ENCODE measurements at regions not wholly inside any gene's neighbourhood (a gene's known extent, or its start where the extent isn't known, plus 50 kb on each side); places are given as distances from the start of the nearest gene placed in this dataset.

GRCh38 chr4:45865781-45866180 is 258.1 kb downstream of the GABRG1 start:
- H3K9me3 ChIP-seq = no peaks in the 10 kb centered on the region
- H3K4me3 ChIP-seq = no peak overlapping the region
- intact Hi-C loops (cut with DNase I; ENCODE audit: low total_unique reads) = no loop called here
- no peaks in the 10 kb centered on the region for H3K36me3 ChIP-seq
- no peak for TF ChIP-seq POLR2A (IDR thresholded peaks at IDR 0.05)
- TF ChIP-seq POLR2AphosphoS5 (IDR thresholded peaks at IDR 0.05) = no peak
- TF ChIP-seq CTCF (IDR thresholded peaks at IDR 0.05) = no peak
- 67 to 79% (median 68%) methylated on average over 2 of the region's 2 CpGs for WGBS, 5 donors
- H3K27me3 ChIP-seq = no peaks in the 10 kb centered on the region
- H3K27ac ChIP-seq = no peak overlapping the region
- H3K4me1 ChIP-seq = no peaks in the 10 kb centered on the region
- peak in 1 of 2 donors; percentile 2 for DNase-seq

- H3K27me3 ChIP-seq = no peaks in the 10 kb centered on the region
- no peaks in the 10 kb centered on the region for H3K4me1 ChIP-seq
- 67 to 89% (median 85%) methylated on average over 2 of the region's 2 CpGs for WGBS, 5 donors
- DNase-seq = no peak
- H3K27ac ChIP-seq = no peak overlapping the region
- H3K9me3 ChIP-seq = peaks cover 0 to 25% (median 5%) of the 10 kb centered on the region in 4 donors
- no peak for TF ChIP-seq CTCF (IDR thresholded peaks at IDR 0.05)
- no peak for TF ChIP-seq EP300 (IDR thresholded peaks at IDR 0.05)
- no peak for TF ChIP-seq POLR2AphosphoS5 (IDR thresholded peaks at IDR 0.05)
- TF ChIP-seq POLR2A (IDR thresholded peaks at IDR 0.05) = no peak
- H3K36me3 ChIP-seq = no peaks in the 10 kb centered on the region
- no peak overlapping the region for H3K4me3 ChIP-seq
- intact Hi-C loops (cut with DNase I; ENCODE audit: low total_unique reads) = no loop called here
These were observed 268.0 kb downstream of the GABRG1 start for GRCh38 chr4:45855857-45856256.

- H3K4me1 ChIP-seq = no peaks in the 10 kb centered on the region
- H3K9me3 ChIP-seq = no peaks in the 10 kb centered on the region
- WGBS, 5 donors = 88 to 97% (median 96%) methylated on average over 1 of the region's 1 CpG
- no peak overlapping the region for H3K27ac ChIP-seq
- no peak overlapping the region for H3K4me3 ChIP-seq
- intact Hi-C loops (cut with DNase I; ENCODE audit: low total_unique reads) = no loop called here
- no peak for TF ChIP-seq POLR2AphosphoS5 (IDR thresholded peaks at IDR 0.05)
- TF ChIP-seq POLR2A (IDR thresholded peaks at IDR 0.05) = no peak
- TF ChIP-seq CTCF (IDR thresholded peaks at IDR 0.05) = no peak
- no peak for TF ChIP-seq EP300 (IDR thresholded peaks at IDR 0.05)
- DNase-seq = peak in 1 of 2 donors; percentile 7
- no peaks in the 10 kb centered on the region for H3K36me3 ChIP-seq
- no peaks in the 10 kb centered on the region for H3K27me3 ChIP-seq
These were observed 277.8 kb downstream of the GABRG1 start for GRCh38 chr4:45846016-45846415.

GRCh38 chr4:45841791-45842190 is 282.1 kb downstream of the GABRG1 start:
- Histone ChIP-seq H3K27ac (no peak overlapping the region), H3K36me3 (no peaks in the 10 kb centered on the region), H3K4me3 (no peak overlapping the region), H3K9me3 (no peaks in the 10 kb centered on the region), H3K4me1 (no peaks in the 10 kb centered on the region), H3K27me3 (no peaks in the 10 kb centered on the region)
- intact Hi-C loops (cut with DNase I; ENCODE audit: low total_unique reads) = no loop called here
- TF ChIP-seq POLR2AphosphoS5 (IDR thresholded peaks at IDR 0.05) (no peak), EP300 (IDR thresholded peaks at IDR 0.05) (no peak), POLR2A (IDR thresholded peaks at IDR 0.05) (no peak), CTCF (IDR thresholded peaks at IDR 0.05) (no peak)
- WGBS, 5 donors = 52 to 64% (median 55%) methylated on average over 2 of the region's 2 CpGs
- peak in 1 of 2 donors; percentile 3 for DNase-seq

Data from stomach (tissue), 8 donors.